HEK293 (cell line): ENCODE measurements at regions not wholly inside any gene's neighbourhood (a gene's known extent, or its start where the extent isn't known, plus 50 kb on each side); places are given as distances from the start of the nearest gene placed in this dataset.

Experiments
- CTCF ChIA-PET: fragments of 350-600 bp; formaldehyde crosslinking; extraction: SDS; loops from one replicate; lab custom pipeline; 2021; ENCODE audit warnings: antibody characterized with exemption; lab: Yijun Ruan, JAX
- POLR2A ChIA-PET: fragments of 300-600 bp; formaldehyde crosslinking; extraction: SDS; loops from one replicate; lab custom pipeline; 2020; ENCODE audit warnings: antibody characterized with exemption, inconsistent platforms; lab: Yijun Ruan, JAX
- H3K27ac ChIP-seq: fragments of 200-500 bp; sonication (Bioruptor generic); 2 replicates; pipeline ENCODE4 v1.5.1; 2014; ENCODE audit warnings: low read depth, low read length, control low read depth, inconsistent platforms; ENCODE audit errors: extremely low read depth
- H3K36me3 ChIP-seq, 2 experiments: fragments of 200-500 bp in 1 of 2; sonication (Bioruptor generic) in 1 of 2; 1 replicate in 1 of 2; 2 replicates in 1 of 2; pipeline ENCODE4 v1.5.1; 2014 to 2017; ENCODE audit warnings: inconsistent platforms in 2 of 2, low read length in 2 of 2; ENCODE audit not compliant: control insufficient read depth in 2 of 2, insufficient read depth in 1 of 2
- H3K4me1 ChIP-seq: fragments of 200-500 bp; sonication (Bioruptor generic); 2 replicates; pipeline ENCODE4 v1.5.1; 2014; ENCODE audit warnings: mild to moderate bottlenecking, low read length, inconsistent platforms; ENCODE audit not compliant: control insufficient read depth, insufficient read depth
- H3K4me3 ChIP-seq: 2 replicates; pipeline ENCODE4 v1.5.1; 2011; ENCODE audit warnings: low read depth, mild to moderate bottlenecking, control low read depth, low read length, moderate library complexity
- H3K9me3 ChIP-seq: fragments of 200-500 bp; sonication (Bioruptor generic); 2 replicates; pipeline ENCODE4 v1.5.1; 2014; ENCODE audit warnings: low read depth, low read length, inconsistent platforms; ENCODE audit not compliant: control insufficient read depth, insufficient read depth
- BCL6B ChIP-seq: fragments of 450-650 bp; formaldehyde crosslinking; IDR thresholded peaks from 2 replicates; pipeline ENCODE4 v1.5.1; 2017; ENCODE audit warnings: missing biosample characterization, missing genetic modification characterization
- FEZF1 ChIP-seq: fragments of 450-650 bp; formaldehyde crosslinking; IDR thresholded peaks from 2 replicates; pipeline ENCODE4 v1.5.1; 2016; ENCODE audit warnings: missing biosample characterization, missing genetic modification characterization
- KLF9 ChIP-seq: fragments of 450-650 bp; formaldehyde crosslinking; IDR thresholded peaks from 2 replicates; pipeline ENCODE4 v1.5.1; 2016; ENCODE audit warnings: missing biosample characterization, missing genetic modification characterization, low read depth
- PRDM1 ChIP-seq: fragments of 450-650 bp; formaldehyde crosslinking; IDR thresholded peaks from 2 replicates; pipeline ENCODE4; 2016; ENCODE audit warnings: missing biosample characterization, missing genetic modification characterization
- YY2 ChIP-seq: fragments of 450-650 bp; formaldehyde crosslinking; IDR thresholded peaks from 2 replicates; pipeline ENCODE4 v1.5.1; 2016; ENCODE audit warnings: missing biosample characterization, missing genetic modification characterization
- ZBTB20 ChIP-seq: fragments of 450-650 bp; formaldehyde crosslinking; IDR thresholded peaks from 2 replicates; pipeline ENCODE4 v1.5.1; 2016; ENCODE audit warnings: missing biosample characterization, missing genetic modification characterization
- ZIC2 ChIP-seq: fragments of 450-650 bp; formaldehyde crosslinking; IDR thresholded peaks from 2 replicates; pipeline ENCODE4 v1.5.1; 2016; ENCODE audit warnings: missing biosample characterization, missing genetic modification characterization
- ZNF10 ChIP-seq: fragments of 450-650 bp; formaldehyde crosslinking; IDR thresholded peaks from 2 replicates; pipeline ENCODE4 v1.5.1; 2017; ENCODE audit warnings: missing biosample characterization, missing genetic modification characterization
- ZNF132 ChIP-seq: fragments of 450-650 bp; formaldehyde crosslinking; IDR thresholded peaks from 2 replicates; pipeline ENCODE4 v1.5.1; 2017; ENCODE audit warnings: missing biosample characterization, missing genetic modification characterization, borderline replicate concordance
- ZNF133 ChIP-seq: fragments of 450-650 bp; formaldehyde crosslinking; IDR thresholded peaks from 2 replicates; pipeline ENCODE4 v1.5.1; 2016; ENCODE audit warnings: missing biosample characterization, missing genetic modification characterization
- ZNF16 ChIP-seq: fragments of 450-650 bp; formaldehyde crosslinking; IDR thresholded peaks from 2 replicates; pipeline ENCODE4 v1.5.1; 2016; ENCODE audit warnings: low read depth, missing biosample characterization, missing genetic modification characterization
- ZNF19 ChIP-seq: fragments of 450-650 bp; formaldehyde crosslinking; IDR thresholded peaks from 2 replicates; pipeline ENCODE4; 2016; ENCODE audit warnings: missing biosample characterization, missing genetic modification characterization, low read depth
- ZNF202 ChIP-seq: fragments of 450-650 bp; formaldehyde crosslinking; IDR thresholded peaks from 2 replicates; pipeline ENCODE4 v1.5.1; 2016; ENCODE audit warnings: missing biosample characterization, missing genetic modification characterization, borderline replicate concordance
- ZNF223 ChIP-seq: fragments of 450-650 bp; formaldehyde crosslinking; IDR thresholded peaks from 2 replicates; pipeline ENCODE4 v1.5.1; 2016; ENCODE audit warnings: missing biosample characterization, missing genetic modification characterization
- ZNF335 ChIP-seq: fragments of 450-650 bp; formaldehyde crosslinking; conservative IDR thresholded peaks from 2 replicates; pipeline ENCODE4 v1.5.1; 2016; ENCODE audit warnings: missing biosample characterization, missing genetic modification characterization
- ZNF449 ChIP-seq: fragments of 450-650 bp; formaldehyde crosslinking; IDR thresholded peaks from 2 replicates; pipeline ENCODE4 v1.5.1; 2017; ENCODE audit warnings: missing biosample characterization, mild to moderate bottlenecking, missing genetic modification characterization, moderate library complexity
- ZNF510 ChIP-seq: fragments of 450-650 bp; formaldehyde crosslinking; IDR thresholded peaks from 2 replicates; pipeline ENCODE4 v1.5.1; 2018; ENCODE audit warnings: mild to moderate bottlenecking, missing genetic modification characterization, missing biosample characterization; ENCODE audit not compliant: insufficient replicate concordance
- ZNF580 ChIP-seq: fragments of 450-650 bp; formaldehyde crosslinking; IDR thresholded peaks from 2 replicates; pipeline ENCODE4 v1.5.1; 2016; ENCODE audit warnings: missing biosample characterization, missing genetic modification characterization
- ZNF621 ChIP-seq: fragments of 450-650 bp; formaldehyde crosslinking; IDR thresholded peaks from 2 replicates; pipeline ENCODE4 v1.5.1; 2017; ENCODE audit warnings: missing biosample characterization, missing genetic modification characterization
- ZNF626 ChIP-seq: fragments of 450-650 bp; sonication (Bioruptor Pico); formaldehyde crosslinking; IDR thresholded peaks from 2 replicates; pipeline ENCODE4 v1.5.1; 2018; ENCODE audit warnings: missing biosample characterization, missing genetic modification characterization, inconsistent platforms
- ZNF654 ChIP-seq: fragments of 450-650 bp; formaldehyde crosslinking; IDR thresholded peaks from 2 replicates; pipeline ENCODE4 v1.5.1; 2016; ENCODE audit warnings: low read depth, missing biosample characterization, missing genetic modification characterization
- ZNF658 ChIP-seq: fragments of 450-650 bp; formaldehyde crosslinking; IDR thresholded peaks from 2 replicates; pipeline ENCODE4; 2016; ENCODE audit warnings: missing biosample characterization, missing genetic modification characterization
- ZNF704 ChIP-seq: fragments of 450-650 bp; formaldehyde crosslinking; IDR thresholded peaks from 2 replicates; pipeline ENCODE4 v1.5.1; 2016; ENCODE audit warnings: missing biosample characterization, missing genetic modification characterization
- ZNF843 ChIP-seq: fragments of 450-650 bp; formaldehyde crosslinking; IDR thresholded peaks from 2 replicates; pipeline ENCODE4 v1.5.1; 2016; ENCODE audit warnings: missing biosample characterization, missing genetic modification characterization
- ZSCAN4 ChIP-seq: fragments of 450-650 bp; formaldehyde crosslinking; IDR thresholded peaks from 2 replicates; pipeline ENCODE4 v1.5.1; 2017; ENCODE audit warnings: missing biosample characterization, missing genetic modification characterization
- ZSCAN5A ChIP-seq: fragments of 450-650 bp; formaldehyde crosslinking; IDR thresholded peaks from 2 replicates; pipeline ENCODE4 v1.5.1; 2016; ENCODE audit warnings: missing biosample characterization, missing genetic modification characterization
- ZXDB ChIP-seq: fragments of 450-650 bp; formaldehyde crosslinking; IDR thresholded peaks from 2 replicates; pipeline ENCODE4 v1.5.1; 2016; ENCODE audit warnings: missing biosample characterization, missing genetic modification characterization

GRCh38 chr12:89205517-89205916 is 146.8 kb downstream of the DUSP6 start:
- TF ChIP-seq ZNF658 (tag by site-specific recombination), result no peak
- TF ChIP-seq ZNF580 (tag by site-specific recombination), result no peak
- TF ChIP-seq BCL6B (tag by site-specific recombination), result no peak
- no peak for TF ChIP-seq ZNF335
- no peak for TF ChIP-seq ZNF19 (tag by site-specific recombination)
- TF ChIP-seq ZNF16 (tag by site-specific recombination), result no peak
- no peak for TF ChIP-seq ZNF133 (tag by site-specific recombination)
- no peak for TF ChIP-seq ZNF510 (tag by site-specific recombination)
- no peak for TF ChIP-seq ZNF621 (tag by site-specific recombination)
- TF ChIP-seq FEZF1 (tag by site-specific recombination), result no peak
- no peak for TF ChIP-seq ZNF704 (tag by site-specific recombination)
- no peak for TF ChIP-seq ZNF10 (tag by site-specific recombination)
- no peak for TF ChIP-seq ZNF449 (tag by site-specific recombination)
- H3K9me3 ChIP-seq, result no peaks in the 10 kb centered on the region
- CTCF ChIA-PET, result no interaction called here
- H3K4me1 ChIP-seq, result no peaks in the 10 kb centered on the region
- no peak overlapping the region for H3K4me3 ChIP-seq
- no peaks in the 10 kb centered on the region for H3K36me3 ChIP-seq
- POLR2A ChIA-PET, result no interaction called here
- no peak overlapping the region for H3K27ac ChIP-seq

GRCh38 chr12:89203144-89203543 is 149.2 kb downstream of the DUSP6 start:
- Histone ChIP-seq H3K9me3 (no peaks in the 10 kb centered on the region), H3K27ac (no peak overlapping the region), H3K4me1 (no peaks in the 10 kb centered on the region), H3K36me3 (no peaks in the 10 kb centered on the region), H3K4me3 (no peak overlapping the region)
- POLR2A ChIA-PET, result no interaction called here
- CTCF ChIA-PET, result no interaction called here
- TF ChIP-seq ZBTB20 (no peak), KLF9 (tag by site-specific recombination) (no peak), ZNF626 (tag by site-specific recombination) (no peak), PRDM1 (peak; percentile 53; the same call in 1 of the 2 replicates), ZNF132 (tag by site-specific recombination) (no peak)

GRCh38 chr12:89200217-89200616 is 152.1 kb downstream of the DUSP6 start:
- Histone ChIP-seq H3K27ac (no peak overlapping the region), H3K4me3 (no peak overlapping the region), H3K4me1 (no peaks in the 10 kb centered on the region), H3K9me3 (no peaks in the 10 kb centered on the region), H3K36me3 (no peaks in the 10 kb centered on the region)
- POLR2A ChIA-PET, result no interaction called here
- CTCF ChIA-PET, result no interaction called here
- TF ChIP-seq ZSCAN5A, result no peak
- TF ChIP-seq ZIC2 (tag by site-specific recombination), result no peak
- TF ChIP-seq ZNF202 (tag by site-specific recombination), result no peak
- no peak for TF ChIP-seq ZNF843 (tag by site-specific recombination)
- TF ChIP-seq ZNF621 (tag by site-specific recombination), result no peak
- TF ChIP-seq ZNF580 (tag by site-specific recombination), result no peak
- no peak for TF ChIP-seq ZNF654 (tag by site-specific recombination)
- no peak for TF ChIP-seq ZNF223
- TF ChIP-seq ZXDB, result no peak
- TF ChIP-seq ZSCAN4 (tag by site-specific recombination), result no peak
- TF ChIP-seq YY2 (tag by site-specific recombination), result no peak
